ENCODE measurements at regions not wholly inside any gene's neighbourhood (a gene's known extent, or its start where the extent isn't known, plus 50 kb on each side); places are given as distances from the start of the nearest gene placed in this dataset.

GRCh38 chr13:104017317-104017716 lies 951.1 kb upstream of the SLC10A2 start:
- Histone ChIP-seq H3K9ac (ENCODE audit: low read length in 2 of 2) (no peak overlapping the region), H3K27ac (ENCODE audit: low read length) (no peak overlapping the region), H3K4me3 (ENCODE audit: low read length in 2 of 2) (no peak overlapping the region), H3K4me1 (ENCODE audit: control insufficient read depth, insufficient read depth, low read length) (no peaks in the 10 kb centered on the region), H3K9me3 (ENCODE audit: control insufficient read depth in 2 of 2, low read length in 2 of 2) (no peaks in the 10 kb centered on the region), H3K27me3 (ENCODE audit: control insufficient read depth in 1 of 2, insufficient read depth in 2 of 2, low read length in 2 of 2) (no peaks in the 10 kb centered on the region), H3K36me3 (ENCODE audit: control insufficient read depth in 2 of 2, insufficient read depth in 2 of 2, low read length in 2 of 2) (no peaks in the 10 kb centered on the region)

GRCh38 chr13:104015646-104016396 lies 949.6 kb upstream of the SLC10A2 start:
- Histone ChIP-seq H3K27me3 (ENCODE audit: control insufficient read depth in 1 of 2, insufficient read depth in 2 of 2, low read length in 2 of 2) (no peaks in the 10 kb centered on the region), H3K9ac (ENCODE audit: low read length in 2 of 2) (no peak overlapping the region), H3K27ac (ENCODE audit: low read length) (no peak overlapping the region), H3K36me3 (ENCODE audit: control insufficient read depth in 2 of 2, insufficient read depth in 2 of 2, low read length in 2 of 2) (no peaks in the 10 kb centered on the region), H3K4me1 (ENCODE audit: control insufficient read depth, insufficient read depth, low read length) (no peaks in the 10 kb centered on the region), H3K9me3 (ENCODE audit: control insufficient read depth in 2 of 2, low read length in 2 of 2) (no peaks in the 10 kb centered on the region), H3K4me3 (ENCODE audit: low read length in 2 of 2) (no peak overlapping the region)

GRCh38 chr13:104014803-104015645 lies 948.8 kb upstream of the SLC10A2 start:
- Histone ChIP-seq H3K4me1 (ENCODE audit: control insufficient read depth, insufficient read depth, low read length) (no peaks in the 10 kb centered on the region), H3K9ac (ENCODE audit: low read length in 2 of 2) (no peak overlapping the region), H3K36me3 (ENCODE audit: control insufficient read depth in 2 of 2, insufficient read depth in 2 of 2, low read length in 2 of 2) (no peaks in the 10 kb centered on the region), H3K27ac (ENCODE audit: low read length) (no peak overlapping the region), H3K27me3 (ENCODE audit: control insufficient read depth in 1 of 2, insufficient read depth in 2 of 2, low read length in 2 of 2) (no peaks in the 10 kb centered on the region), H3K4me3 (ENCODE audit: low read length in 2 of 2) (no peak overlapping the region), H3K9me3 (ENCODE audit: control insufficient read depth in 2 of 2, low read length in 2 of 2) (no peaks in the 10 kb centered on the region)

- Histone ChIP-seq H3K9me3 (ENCODE audit: control insufficient read depth in 2 of 2, low read length in 2 of 2) (no peaks in the 10 kb centered on the region), H3K36me3 (ENCODE audit: control insufficient read depth in 2 of 2, insufficient read depth in 2 of 2, low read length in 2 of 2) (no peaks in the 10 kb centered on the region), H3K9ac (ENCODE audit: low read length in 2 of 2) (no peak overlapping the region), H3K4me3 (ENCODE audit: low read length in 2 of 2) (no peak overlapping the region), H3K4me1 (ENCODE audit: control insufficient read depth, insufficient read depth, low read length) (no peaks in the 10 kb centered on the region), H3K27me3 (ENCODE audit: control insufficient read depth in 1 of 2, insufficient read depth in 2 of 2, low read length in 2 of 2) (no peaks in the 10 kb centered on the region), H3K27ac (ENCODE audit: low read length) (no peak overlapping the region)
Measured at GRCh38 chr13:104011505-104012241, 945.5 kb upstream of the SLC10A2 start.

GRCh38 chr13:104008541-104009435 lies 942.6 kb upstream of the SLC10A2 start:
- H3K9ac ChIP-seq (ENCODE audit: low read length in 2 of 2), result no peak overlapping the region
- H3K4me1 ChIP-seq (ENCODE audit: control insufficient read depth, insufficient read depth, low read length), result no peaks in the 10 kb centered on the region
- no peak overlapping the region for H3K27ac ChIP-seq (ENCODE audit: low read length)
- H3K4me3 ChIP-seq (ENCODE audit: low read length in 2 of 2), result no peak overlapping the region
- no peaks in the 10 kb centered on the region for H3K36me3 ChIP-seq (ENCODE audit: control insufficient read depth in 2 of 2, insufficient read depth in 2 of 2, low read length in 2 of 2)
- H3K9me3 ChIP-seq (ENCODE audit: control insufficient read depth in 2 of 2, low read length in 2 of 2), result no peaks in the 10 kb centered on the region
- H3K27me3 ChIP-seq (ENCODE audit: control insufficient read depth in 1 of 2, insufficient read depth in 2 of 2, low read length in 2 of 2), result no peaks in the 10 kb centered on the region

GRCh38 chr13:104008075-104008474 lies 941.9 kb upstream of the SLC10A2 start:
- Histone ChIP-seq H3K36me3 (ENCODE audit: control insufficient read depth in 2 of 2, insufficient read depth in 2 of 2, low read length in 2 of 2) (no peaks in the 10 kb centered on the region), H3K9me3 (ENCODE audit: control insufficient read depth in 2 of 2, low read length in 2 of 2) (no peaks in the 10 kb centered on the region), H3K27ac (ENCODE audit: low read length) (no peak overlapping the region), H3K9ac (ENCODE audit: low read length in 2 of 2) (no peak overlapping the region), H3K27me3 (ENCODE audit: control insufficient read depth in 1 of 2, insufficient read depth in 2 of 2, low read length in 2 of 2) (no peaks in the 10 kb centered on the region), H3K4me1 (ENCODE audit: control insufficient read depth, insufficient read depth, low read length) (no peaks in the 10 kb centered on the region), H3K4me3 (ENCODE audit: low read length in 2 of 2) (no peak overlapping the region)

- Histone ChIP-seq H3K9me3 (ENCODE audit: control insufficient read depth in 2 of 2, low read length in 2 of 2) (no peaks in the 10 kb centered on the region), H3K36me3 (ENCODE audit: control insufficient read depth in 2 of 2, insufficient read depth in 2 of 2, low read length in 2 of 2) (no peaks in the 10 kb centered on the region), H3K4me1 (ENCODE audit: control insufficient read depth, insufficient read depth, low read length) (no peaks in the 10 kb centered on the region), H3K27me3 (ENCODE audit: control insufficient read depth in 1 of 2, insufficient read depth in 2 of 2, low read length in 2 of 2) (no peaks in the 10 kb centered on the region), H3K9ac (ENCODE audit: low read length in 2 of 2) (no peak overlapping the region), H3K4me3 (ENCODE audit: low read length in 2 of 2) (no peak overlapping the region), H3K27ac (ENCODE audit: low read length) (no peak overlapping the region)
Measured at GRCh38 chr13:104006625-104007075, 940.4 kb upstream of the SLC10A2 start.

- Histone ChIP-seq H3K36me3 (ENCODE audit: control insufficient read depth in 2 of 2, insufficient read depth in 2 of 2, low read length in 2 of 2) (no peaks in the 10 kb centered on the region), H3K27ac (ENCODE audit: low read length) (no peak overlapping the region), H3K27me3 (ENCODE audit: control insufficient read depth in 1 of 2, insufficient read depth in 2 of 2, low read length in 2 of 2) (no peaks in the 10 kb centered on the region), H3K9ac (ENCODE audit: low read length in 2 of 2) (no peak overlapping the region), H3K4me3 (ENCODE audit: low read length in 2 of 2) (no peak overlapping the region), H3K4me1 (ENCODE audit: control insufficient read depth, insufficient read depth, low read length) (no peaks in the 10 kb centered on the region), H3K9me3 (ENCODE audit: control insufficient read depth in 2 of 2, low read length in 2 of 2) (no peaks in the 10 kb centered on the region)
Measured at GRCh38 chr13:104004572-104004971, 938.4 kb upstream of the SLC10A2 start.

- no peak overlapping the region for H3K9ac ChIP-seq (ENCODE audit: low read length in 2 of 2)
Measured at GRCh38 chr13:104002216-104002615, 936.0 kb upstream of the SLC10A2 start.

GRCh38 chr13:104001766-104002165 lies 935.5 kb upstream of the SLC10A2 start:
- Histone ChIP-seq H3K4me1 (ENCODE audit: control insufficient read depth, insufficient read depth, low read length) (no peaks in the 10 kb centered on the region), H3K27ac (ENCODE audit: low read length) (no peak overlapping the region), H3K27me3 (ENCODE audit: control insufficient read depth in 1 of 2, insufficient read depth in 2 of 2, low read length in 2 of 2) (no peaks in the 10 kb centered on the region), H3K4me3 (ENCODE audit: low read length in 2 of 2) (no peak overlapping the region), H3K36me3 (ENCODE audit: control insufficient read depth in 2 of 2, insufficient read depth in 2 of 2, low read length in 2 of 2) (no peaks in the 10 kb centered on the region), H3K9me3 (ENCODE audit: control insufficient read depth in 2 of 2, low read length in 2 of 2) (no peaks in the 10 kb centered on the region), H3K9ac (ENCODE audit: low read length in 2 of 2) (no peak overlapping the region)

More at GRCh38 chr13:104002216-104002615, 936.0 kb upstream of the SLC10A2 start:
- Histone ChIP-seq H3K36me3 (ENCODE audit: control insufficient read depth in 2 of 2, insufficient read depth in 2 of 2, low read length in 2 of 2) (no peaks in the 10 kb centered on the region), H3K9me3 (ENCODE audit: control insufficient read depth in 2 of 2, low read length in 2 of 2) (no peaks in the 10 kb centered on the region), H3K4me1 (ENCODE audit: control insufficient read depth, insufficient read depth, low read length) (no peaks in the 10 kb centered on the region), H3K27me3 (ENCODE audit: control insufficient read depth in 1 of 2, insufficient read depth in 2 of 2, low read length in 2 of 2) (no peaks in the 10 kb centered on the region), H3K4me3 (ENCODE audit: low read length in 2 of 2) (no peak overlapping the region), H3K27ac (ENCODE audit: low read length) (no peak overlapping the region)
